ENCODE measurements at regions not wholly inside any gene's neighbourhood (a gene's known extent, or its start where the extent isn't known, plus 50 kb on each side); places are given as distances from the start of the nearest gene placed in this dataset.

- H3K36me3 ChIP-seq (ENCODE audit: control insufficient read depth in 2 of 2, insufficient read depth in 2 of 2, low read length in 2 of 2), result no peaks in the 10 kb centered on the region
- no peaks in the 10 kb centered on the region for H3K27me3 ChIP-seq (ENCODE audit: control insufficient read depth in 1 of 2, insufficient read depth in 2 of 2, low read length in 2 of 2)
- H3K9ac ChIP-seq (ENCODE audit: low read length in 2 of 2), result no peak overlapping the region
- H3K9me3 ChIP-seq (ENCODE audit: control insufficient read depth in 2 of 2, low read length in 2 of 2), result no peaks in the 10 kb centered on the region
- H3K4me3 ChIP-seq (ENCODE audit: low read length in 2 of 2), result no peak overlapping the region
- no peaks in the 10 kb centered on the region for H3K4me1 ChIP-seq (ENCODE audit: control insufficient read depth, insufficient read depth, low read length)
- H3K27ac ChIP-seq (ENCODE audit: low read length), result no peak overlapping the region
Observed at GRCh38 chr12:60834372-60834771, 1238.5 kb downstream of the SLC16A7 start.

GRCh38 chr12:60834806-60835205, 1239.0 kb downstream of the SLC16A7 start:
- Histone ChIP-seq H3K27me3 (ENCODE audit: control insufficient read depth in 1 of 2, insufficient read depth in 2 of 2, low read length in 2 of 2) (no peaks in the 10 kb centered on the region), H3K4me1 (ENCODE audit: control insufficient read depth, insufficient read depth, low read length) (no peaks in the 10 kb centered on the region), H3K9me3 (ENCODE audit: control insufficient read depth in 2 of 2, low read length in 2 of 2) (no peaks in the 10 kb centered on the region), H3K4me3 (ENCODE audit: low read length in 2 of 2) (no peak overlapping the region), H3K27ac (ENCODE audit: low read length) (no peak overlapping the region), H3K9ac (ENCODE audit: low read length in 2 of 2) (no peak overlapping the region), H3K36me3 (ENCODE audit: control insufficient read depth in 2 of 2, insufficient read depth in 2 of 2, low read length in 2 of 2) (no peaks in the 10 kb centered on the region)

- Histone ChIP-seq H3K9ac (ENCODE audit: low read length in 2 of 2) (no peak overlapping the region), H3K4me3 (ENCODE audit: low read length in 2 of 2) (no peak overlapping the region), H3K36me3 (ENCODE audit: control insufficient read depth in 2 of 2, insufficient read depth in 2 of 2, low read length in 2 of 2) (no peaks in the 10 kb centered on the region), H3K27me3 (ENCODE audit: control insufficient read depth in 1 of 2, insufficient read depth in 2 of 2, low read length in 2 of 2) (no peaks in the 10 kb centered on the region), H3K9me3 (ENCODE audit: control insufficient read depth in 2 of 2, low read length in 2 of 2) (no peaks in the 10 kb centered on the region), H3K4me1 (ENCODE audit: control insufficient read depth, insufficient read depth, low read length) (no peaks in the 10 kb centered on the region), H3K27ac (ENCODE audit: low read length) (no peak overlapping the region)
Observed at GRCh38 chr12:60836651-60837050, 1240.8 kb downstream of the SLC16A7 start.

- H3K27me3 ChIP-seq (ENCODE audit: control insufficient read depth in 1 of 2, insufficient read depth in 2 of 2, low read length in 2 of 2), result no peaks in the 10 kb centered on the region
- H3K4me1 ChIP-seq (ENCODE audit: control insufficient read depth, insufficient read depth, low read length), result no peaks in the 10 kb centered on the region
- H3K9ac ChIP-seq (ENCODE audit: low read length in 2 of 2), result no peak overlapping the region
- no peak overlapping the region for H3K4me3 ChIP-seq (ENCODE audit: low read length in 2 of 2)
- H3K36me3 ChIP-seq (ENCODE audit: control insufficient read depth in 2 of 2, insufficient read depth in 2 of 2, low read length in 2 of 2), result no peaks in the 10 kb centered on the region
- H3K27ac ChIP-seq (ENCODE audit: low read length), result no peak overlapping the region
- H3K9me3 ChIP-seq (ENCODE audit: control insufficient read depth in 2 of 2, low read length in 2 of 2), result no peaks in the 10 kb centered on the region
Observed at GRCh38 chr12:60842181-60842580, 1246.4 kb downstream of the SLC16A7 start.

GRCh38 chr12:60844101-60844500, 1248.3 kb downstream of the SLC16A7 start:
- Histone ChIP-seq H3K4me3 (ENCODE audit: low read length in 2 of 2) (no peak overlapping the region), H3K36me3 (ENCODE audit: control insufficient read depth in 2 of 2, insufficient read depth in 2 of 2, low read length in 2 of 2) (no peaks in the 10 kb centered on the region)

GRCh38 chr12:60844875-60845274, 1249.0 kb downstream of the SLC16A7 start:
- H3K36me3 ChIP-seq (ENCODE audit: control insufficient read depth in 2 of 2, insufficient read depth in 2 of 2, low read length in 2 of 2), result no peaks in the 10 kb centered on the region
- H3K4me3 ChIP-seq (ENCODE audit: low read length in 2 of 2), result no peak overlapping the region
- no peak overlapping the region for H3K9ac ChIP-seq (ENCODE audit: low read length in 2 of 2)
- no peak overlapping the region for H3K27ac ChIP-seq (ENCODE audit: low read length)
- no peaks in the 10 kb centered on the region for H3K9me3 ChIP-seq (ENCODE audit: control insufficient read depth in 2 of 2, low read length in 2 of 2)
- no peaks in the 10 kb centered on the region for H3K4me1 ChIP-seq (ENCODE audit: control insufficient read depth, insufficient read depth, low read length)
- no peaks in the 10 kb centered on the region for H3K27me3 ChIP-seq (ENCODE audit: control insufficient read depth in 1 of 2, insufficient read depth in 2 of 2, low read length in 2 of 2)

More at GRCh38 chr12:60844101-60844500, 1248.3 kb downstream of the SLC16A7 start:
- no peaks in the 10 kb centered on the region for H3K9me3 ChIP-seq (ENCODE audit: control insufficient read depth in 2 of 2, low read length in 2 of 2)
- no peak overlapping the region for H3K9ac ChIP-seq (ENCODE audit: low read length in 2 of 2)
- no peaks in the 10 kb centered on the region for H3K4me1 ChIP-seq (ENCODE audit: control insufficient read depth, insufficient read depth, low read length)
- H3K27ac ChIP-seq (ENCODE audit: low read length), result no peak overlapping the region
- H3K27me3 ChIP-seq (ENCODE audit: control insufficient read depth in 1 of 2, insufficient read depth in 2 of 2, low read length in 2 of 2), result no peaks in the 10 kb centered on the region

- H3K9ac ChIP-seq (ENCODE audit: low read length in 2 of 2), result no peak overlapping the region
- H3K36me3 ChIP-seq (ENCODE audit: control insufficient read depth in 2 of 2, insufficient read depth in 2 of 2, low read length in 2 of 2), result no peaks in the 10 kb centered on the region
- H3K4me3 ChIP-seq (ENCODE audit: low read length in 2 of 2), result no peak overlapping the region
- no peaks in the 10 kb centered on the region for H3K4me1 ChIP-seq (ENCODE audit: control insufficient read depth, insufficient read depth, low read length)
- no peak overlapping the region for H3K27ac ChIP-seq (ENCODE audit: low read length)
- no peaks in the 10 kb centered on the region for H3K9me3 ChIP-seq (ENCODE audit: control insufficient read depth in 2 of 2, low read length in 2 of 2)
- no peaks in the 10 kb centered on the region for H3K27me3 ChIP-seq (ENCODE audit: control insufficient read depth in 1 of 2, insufficient read depth in 2 of 2, low read length in 2 of 2)
Observed at GRCh38 chr12:60845696-60846095, 1249.9 kb downstream of the SLC16A7 start.

- H3K36me3 ChIP-seq (ENCODE audit: control insufficient read depth in 2 of 2, insufficient read depth in 2 of 2, low read length in 2 of 2), result no peaks in the 10 kb centered on the region
- H3K4me3 ChIP-seq (ENCODE audit: low read length in 2 of 2), result no peak overlapping the region
- no peaks in the 10 kb centered on the region for H3K4me1 ChIP-seq (ENCODE audit: control insufficient read depth, insufficient read depth, low read length)
- H3K9me3 ChIP-seq (ENCODE audit: control insufficient read depth in 2 of 2, low read length in 2 of 2), result no peaks in the 10 kb centered on the region
- H3K27me3 ChIP-seq (ENCODE audit: control insufficient read depth in 1 of 2, insufficient read depth in 2 of 2, low read length in 2 of 2), result no peaks in the 10 kb centered on the region
- no peak overlapping the region for H3K27ac ChIP-seq (ENCODE audit: low read length)
- no peak overlapping the region for H3K9ac ChIP-seq (ENCODE audit: low read length in 2 of 2)
Observed at GRCh38 chr12:60847281-60847680, 1251.5 kb downstream of the SLC16A7 start.

- Histone ChIP-seq H3K4me3 (ENCODE audit: low read length in 2 of 2) (no peak overlapping the region), H3K9me3 (ENCODE audit: control insufficient read depth in 2 of 2, low read length in 2 of 2) (no peaks in the 10 kb centered on the region), H3K27ac (ENCODE audit: low read length) (no peak overlapping the region), H3K4me1 (ENCODE audit: control insufficient read depth, insufficient read depth, low read length) (no peaks in the 10 kb centered on the region), H3K27me3 (ENCODE audit: control insufficient read depth in 1 of 2, insufficient read depth in 2 of 2, low read length in 2 of 2) (no peaks in the 10 kb centered on the region), H3K9ac (ENCODE audit: low read length in 2 of 2) (no peak overlapping the region), H3K36me3 (ENCODE audit: control insufficient read depth in 2 of 2, insufficient read depth in 2 of 2, low read length in 2 of 2) (no peaks in the 10 kb centered on the region)
Observed at GRCh38 chr12:60849723-60850122, 1253.9 kb downstream of the SLC16A7 start.

GRCh38 chr12:60853407-60853806, 1257.6 kb downstream of the SLC16A7 start:
- Histone ChIP-seq H3K9me3 (ENCODE audit: control insufficient read depth in 2 of 2, low read length in 2 of 2) (no peaks in the 10 kb centered on the region), H3K27me3 (ENCODE audit: control insufficient read depth in 1 of 2, insufficient read depth in 2 of 2, low read length in 2 of 2) (no peaks in the 10 kb centered on the region), H3K4me1 (ENCODE audit: control insufficient read depth, insufficient read depth, low read length) (no peaks in the 10 kb centered on the region), H3K9ac (ENCODE audit: low read length in 2 of 2) (no peak overlapping the region), H3K27ac (ENCODE audit: low read length) (no peak overlapping the region), H3K4me3 (ENCODE audit: low read length in 2 of 2) (no peak overlapping the region), H3K36me3 (ENCODE audit: control insufficient read depth in 2 of 2, insufficient read depth in 2 of 2, low read length in 2 of 2) (no peaks in the 10 kb centered on the region)

- H3K4me3 ChIP-seq (ENCODE audit: low read length in 2 of 2), result no peak overlapping the region
- H3K27ac ChIP-seq (ENCODE audit: low read length), result no peak overlapping the region
- no peaks in the 10 kb centered on the region for H3K9me3 ChIP-seq (ENCODE audit: control insufficient read depth in 2 of 2, low read length in 2 of 2)
- H3K9ac ChIP-seq (ENCODE audit: low read length in 2 of 2), result no peak overlapping the region
- no peaks in the 10 kb centered on the region for H3K27me3 ChIP-seq (ENCODE audit: control insufficient read depth in 1 of 2, insufficient read depth in 2 of 2, low read length in 2 of 2)
- no peaks in the 10 kb centered on the region for H3K4me1 ChIP-seq (ENCODE audit: control insufficient read depth, insufficient read depth, low read length)
- H3K36me3 ChIP-seq (ENCODE audit: control insufficient read depth in 2 of 2, insufficient read depth in 2 of 2, low read length in 2 of 2), result no peaks in the 10 kb centered on the region
Observed at GRCh38 chr12:60863421-60863820, 1267.6 kb downstream of the SLC16A7 start.

Data from stomach smooth muscle (tissue), 2 donors.